AG04449 (cell line): ENCODE measurements at regions not wholly inside any gene's neighbourhood (a gene's known extent, or its start where the extent isn't known, plus 50 kb on each side); places are given as distances from the start of the nearest gene placed in this dataset.

ENCODE experiments used
- CTCF ChIA-PET: fragments of 350-600 bp; formaldehyde crosslinking; extraction: SDS; loops from one replicate; lab custom pipeline; 2021; ENCODE audit warnings: antibody characterized with exemption; lab: Yijun Ruan, JAX
- POLR2A ChIA-PET: fragments of 400-600, 350-600 bp; formaldehyde crosslinking; extraction: SDS; loops from one replicate; lab custom pipeline; 2020; ENCODE audit warnings: antibody characterized with exemption, inconsistent platforms; lab: Yijun Ruan, JAX
- DNase-seq: peaks from one replicate; pipeline ENCODE4 v3.0.0-alpha.2; 2010; ENCODE audit warnings: low read depth, low spot score
- H3K4me3 ChIP-seq: 2 replicates; pipeline ENCODE4 v1.5.1; 2011; ENCODE audit warnings: low read depth, mild to moderate bottlenecking, control low read depth, low read length
- CTCF ChIP-seq: IDR thresholded peaks from one replicate; pipeline ENCODE4 v1.5.1; 2011; ENCODE audit warnings: mild to moderate bottlenecking, moderate library complexity, low read length, control low read depth, inconsistent platforms; ENCODE audit not compliant: insufficient read depth; ENCODE audit errors: missing control alignments

- DNase-seq, result no peak
- ChIA-PET POLR2A (no interaction called here), CTCF (interaction anchor here (0.5 to 2.0 kb wide), 2 partner anchors 106 to 287 kb away, joined by 3 to 6 read pairs; no protein-coding TSS in a partner anchor)
- TF ChIP-seq CTCF, result no peak
- H3K4me3 ChIP-seq, result no peak overlapping the region
Observed at GRCh38 chr6:56005426-56005825, 130.0 kb upstream of the BMP5 start.

GRCh38 chr6:56004426-56004825 is 129.0 kb upstream of the BMP5 start:
- ChIA-PET POLR2A (no interaction called here), CTCF (no interaction called here)
- DNase-seq, result no peak
- TF ChIP-seq CTCF, result no peak
- H3K4me3 ChIP-seq, result no peak overlapping the region

DNA sequence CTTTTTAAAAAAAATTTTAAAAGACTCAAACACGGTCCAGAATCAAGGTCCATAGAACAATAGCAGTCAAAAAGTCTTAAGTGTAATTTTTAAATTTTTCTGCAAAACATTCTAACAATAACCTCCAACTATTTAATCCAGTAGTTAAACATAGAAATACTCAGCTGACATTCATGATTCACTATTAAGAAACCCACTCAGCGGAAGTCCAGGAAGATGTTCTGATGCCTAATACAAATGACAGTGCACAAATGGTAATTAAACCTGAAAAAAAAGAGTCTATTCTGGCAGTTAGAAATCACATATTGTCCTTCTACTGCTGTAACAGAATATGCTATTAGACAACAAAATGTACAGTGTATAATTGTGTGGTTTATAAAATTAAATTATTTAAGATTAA is 128.2 kb upstream of the BMP5 start:
- CTCF ChIA-PET, result no interaction called here
- TF ChIP-seq CTCF, result no peak
- no peak for DNase-seq
- no peak overlapping the region for H3K4me3 ChIP-seq
- POLR2A ChIA-PET, result no interaction called here

DNA sequence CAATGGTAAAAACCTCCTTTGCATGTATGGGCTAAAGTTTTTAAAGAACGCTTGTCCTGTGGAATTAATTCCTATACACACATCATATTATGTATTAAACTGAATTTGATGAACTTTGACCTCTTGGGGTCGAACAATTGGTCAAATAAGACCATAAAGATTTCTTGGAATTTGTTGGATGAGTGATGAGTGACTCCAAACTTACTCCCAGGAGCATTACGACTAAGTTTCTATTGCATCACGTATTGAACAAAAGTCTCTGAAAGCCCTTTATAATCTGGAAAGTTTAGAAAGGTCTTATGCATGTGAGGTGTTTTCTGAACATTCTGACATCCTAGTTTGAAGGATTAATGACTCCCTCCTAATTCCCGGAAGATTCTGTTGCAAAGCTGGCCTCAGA is 126.9 kb upstream of the BMP5 start:
- DNase-seq, result no peak
- ChIA-PET CTCF (no interaction called here), POLR2A (no interaction called here)
- H3K4me3 ChIP-seq, result no peak overlapping the region
- no peak for TF ChIP-seq CTCF

DNA sequence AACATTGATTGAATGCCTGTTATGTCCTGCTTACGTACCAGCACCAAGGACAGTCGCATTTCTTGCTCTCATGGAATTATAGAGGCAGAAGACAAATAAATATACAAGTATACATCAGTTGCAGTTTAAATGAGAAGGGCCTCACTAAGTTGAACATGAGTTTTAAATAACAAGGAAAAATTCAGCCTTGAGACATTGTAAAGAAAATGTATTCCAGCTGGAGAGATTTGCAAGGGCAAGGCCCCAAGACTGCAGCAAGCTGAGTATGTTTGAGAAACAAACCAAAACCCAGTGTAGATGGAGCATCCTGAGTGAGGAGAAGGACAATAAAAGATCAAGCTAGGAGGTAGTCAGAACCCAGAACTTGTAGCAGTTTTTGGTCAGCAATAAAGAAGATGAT is 123.2 kb upstream of the BMP5 start:
- ChIA-PET POLR2A (no interaction called here), CTCF (interaction anchor here (0.9 to 1.5 kb wide), 3 partner anchors 15 to 316 kb away, joined by 3 read pairs; no protein-coding TSS in a partner anchor)
- no peak overlapping the region for H3K4me3 ChIP-seq

GRCh38 chr6:55997223-55997874 is 122.0 kb upstream of the BMP5 start:
- no peak overlapping the region for H3K4me3 ChIP-seq
- POLR2A ChIA-PET, result no interaction called here
- no peak for DNase-seq
- CTCF ChIA-PET, result interaction anchor here (0.7 to 1.5 kb wide), 2 partner anchors 15 to 295 kb away, joined by 3 to 6 read pairs; no protein-coding TSS in a partner anchor
- TF ChIP-seq CTCF, result no peak

More for the DNA sequence above, 123.2 kb upstream of the BMP5 start:
- no peak for TF ChIP-seq CTCF
- DNase-seq, result no peak
